ENCODE measurements at regions not wholly inside any gene's neighbourhood (a gene's known extent, or its start where the extent isn't known, plus 50 kb on each side); places are given as distances from the start of the nearest gene placed in this dataset.

DNA sequence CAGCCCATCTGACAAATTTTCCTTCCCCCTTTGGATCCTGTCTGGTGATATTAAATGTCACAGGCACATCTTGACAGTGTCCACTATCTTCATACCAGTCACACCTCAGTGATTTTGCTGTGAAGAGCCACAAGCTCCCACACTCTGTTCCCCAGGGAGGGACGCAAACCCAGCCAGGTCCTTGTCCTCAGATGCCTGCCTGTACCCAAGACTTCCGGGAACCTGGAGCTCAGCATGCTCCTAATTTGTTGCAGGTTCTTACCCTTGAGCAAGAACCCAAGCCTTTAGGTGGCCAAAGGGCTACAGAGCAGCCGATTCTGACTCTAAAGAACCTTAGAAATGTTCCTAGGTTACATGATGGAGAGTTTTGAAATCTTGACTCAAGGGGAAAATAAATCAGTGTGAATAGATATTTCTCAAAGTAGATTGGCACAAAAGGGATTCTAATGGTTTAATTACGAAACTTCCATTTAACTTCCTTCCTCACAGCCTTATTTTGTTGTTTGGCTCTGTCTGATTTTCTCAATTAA is 66.2 kb upstream of the MTHFD1L start:
- H3K9me3 ChIP-seq (ENCODE audit: control insufficient read depth, low read length): no peaks in the 10 kb centered on the region
- no peak overlapping the region for H3K4me3 ChIP-seq (ENCODE audit: low read length in 2 of 2)
- no peaks in the 10 kb centered on the region for H3K36me3 ChIP-seq (ENCODE audit: control insufficient read depth in 1 of 2, insufficient read depth in 2 of 2, low read length in 1 of 2)
- DNase-seq (no peak), ATAC-seq (ENCODE audit: low FRiP score) (peak; percentile 36)
- H3K27ac ChIP-seq (ENCODE audit: low read depth in 1 of 2, low read length in 2 of 2): no peak overlapping the region
- intact Hi-C loops (cut with DNase I): no loop called here
- H3K27me3 ChIP-seq (ENCODE audit: control insufficient read depth in 1 of 2, insufficient read depth in 2 of 2, low read length in 1 of 2): no peaks in the 10 kb centered on the region
- WGBS, 2 donors: 89 to 92% methylated on average over 4 of the region's 4 CpGs
- H3K4me1 ChIP-seq (ENCODE audit: control insufficient read depth in 1 of 2, insufficient read depth in 2 of 2, low read length in 2 of 2): no peaks in the 10 kb centered on the region

DNA sequence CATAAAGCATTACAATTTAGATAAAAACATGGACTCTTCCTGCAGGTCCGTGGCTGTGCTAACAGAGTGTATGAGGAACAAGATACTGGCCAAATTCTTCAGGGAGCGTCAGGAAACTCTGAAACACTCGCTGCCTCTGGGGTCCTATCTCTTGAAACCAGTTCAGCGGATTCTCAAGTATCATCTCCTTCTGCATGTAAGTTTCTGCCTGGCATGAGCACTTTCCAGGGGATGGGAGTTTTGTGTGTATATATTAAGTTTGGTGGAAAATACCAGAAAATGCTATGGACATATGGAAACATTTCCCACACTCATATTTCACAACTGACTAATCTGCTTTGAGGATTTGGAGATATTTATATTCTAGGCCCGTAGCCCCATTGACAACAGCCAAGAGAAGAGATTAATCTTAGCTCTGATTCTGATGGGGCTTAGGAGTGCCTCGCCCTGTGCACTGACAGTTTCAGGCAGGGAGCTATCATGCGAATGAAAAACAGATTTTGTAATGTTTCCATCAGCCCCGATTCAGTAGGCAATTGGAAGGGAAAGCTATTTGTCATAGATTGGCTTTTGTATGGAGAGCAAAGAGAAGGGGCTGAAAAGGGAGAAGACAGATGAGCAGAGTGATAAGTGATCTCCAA is 64.7 kb upstream of the MTHFD1L start:
- no peak overlapping the region for H3K27ac ChIP-seq (ENCODE audit: low read depth in 1 of 2, low read length in 2 of 2)
- intact Hi-C loops (cut with DNase I): loop anchor here in 1 of 2 donors (2.0 kb wide), 1 partner anchor 62 kb away; no protein-coding TSS in a partner anchor
- 58 to 63% methylated on average over 8 of the region's 8 CpGs for whole genome bisulfite sequencing, 2 donors
- no peak overlapping the region for H3K4me3 ChIP-seq (ENCODE audit: low read length in 2 of 2)
- no peaks in the 10 kb centered on the region for H3K9me3 ChIP-seq (ENCODE audit: control insufficient read depth, low read length)
- peak; percentile 44 for ATAC-seq (ENCODE audit: low FRiP score)
- no peaks in the 10 kb centered on the region for H3K36me3 ChIP-seq (ENCODE audit: control insufficient read depth in 1 of 2, insufficient read depth in 2 of 2, low read length in 1 of 2)
- peak in 1 of 2 donors; percentile 35 for DNase-seq
- H3K4me1 ChIP-seq (ENCODE audit: control insufficient read depth in 1 of 2, insufficient read depth in 2 of 2, low read length in 2 of 2): no peaks in the 10 kb centered on the region
- no peaks in the 10 kb centered on the region for H3K27me3 ChIP-seq (ENCODE audit: control insufficient read depth in 1 of 2, insufficient read depth in 2 of 2, low read length in 1 of 2)

DNA sequence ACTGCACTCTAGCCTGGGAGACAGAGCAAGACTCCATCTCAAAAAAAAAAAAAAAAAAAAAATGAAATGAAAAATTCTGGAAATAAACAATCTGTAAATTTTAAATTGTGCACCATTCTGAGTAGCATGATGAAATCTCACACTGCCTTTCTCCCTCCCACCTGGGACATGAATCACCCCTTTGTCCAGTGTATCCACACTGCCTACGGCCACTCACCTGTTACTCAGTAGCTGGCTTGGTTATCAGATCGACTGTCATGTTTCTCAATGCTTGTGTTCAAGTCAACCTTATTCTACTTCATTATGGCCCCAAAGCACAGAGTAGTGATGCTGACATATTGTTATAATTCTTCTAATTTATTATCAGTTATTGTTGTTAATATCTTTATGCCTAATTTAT is 58.7 kb upstream of the MTHFD1L start:
- no peaks in the 10 kb centered on the region for H3K27me3 ChIP-seq (ENCODE audit: control insufficient read depth in 1 of 2, insufficient read depth in 2 of 2, low read length in 1 of 2)
- DNase-seq (no peak), ATAC-seq (ENCODE audit: low FRiP score) (no peak)
- H3K27ac ChIP-seq (ENCODE audit: low read depth in 1 of 2, low read length in 2 of 2): no peak overlapping the region
- H3K9me3 ChIP-seq (ENCODE audit: control insufficient read depth, low read length): no peaks in the 10 kb centered on the region
- no peak overlapping the region for H3K4me3 ChIP-seq (ENCODE audit: low read length in 2 of 2)
- intact Hi-C loops (cut with DNase I): no loop called here
- H3K4me1 ChIP-seq (ENCODE audit: control insufficient read depth in 1 of 2, insufficient read depth in 2 of 2, low read length in 2 of 2): no peaks in the 10 kb centered on the region
- H3K36me3 ChIP-seq (ENCODE audit: control insufficient read depth in 1 of 2, insufficient read depth in 2 of 2, low read length in 1 of 2): peaks cover 0 to under 1% of the 10 kb centered on the region in 2 donors
- 94 to 96% methylated on average over 2 of the region's 2 CpGs for WGBS, 2 donors

DNA sequence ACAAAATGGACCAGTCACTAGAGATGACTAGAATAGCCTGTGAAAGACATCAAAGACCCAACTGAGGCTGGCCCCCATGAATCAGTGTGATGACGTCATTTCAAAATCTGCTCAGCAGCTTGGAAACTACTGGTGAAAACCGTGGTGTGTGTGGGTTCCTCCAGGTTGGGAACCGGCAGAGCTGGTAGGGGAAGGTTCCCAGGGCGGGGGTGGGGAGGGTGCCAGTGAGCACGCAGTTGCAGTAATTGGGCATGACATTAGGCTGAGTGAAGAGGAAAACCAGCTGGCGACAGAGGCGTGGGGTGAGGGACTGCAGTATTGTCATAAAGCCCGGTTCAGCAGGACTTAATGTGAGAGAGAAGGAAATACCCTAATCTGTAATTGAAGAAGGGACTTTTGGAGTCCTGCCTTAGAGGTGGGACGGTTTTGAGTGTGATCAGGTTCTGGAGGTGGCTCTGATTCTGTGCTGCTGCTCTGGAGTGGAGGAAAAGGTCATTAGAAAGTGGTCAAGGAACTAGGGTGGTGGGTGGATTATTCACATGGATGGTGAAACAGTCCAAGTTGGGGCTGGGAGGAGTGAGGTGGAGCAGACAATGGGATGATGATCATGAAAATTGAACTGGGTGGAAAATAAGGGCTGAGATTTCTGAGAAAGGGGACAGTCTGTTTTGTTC is 52.0 kb upstream of the MTHFD1L start:
- DNase-seq: no peak
- no peak for ATAC-seq (ENCODE audit: low FRiP score)
- intact Hi-C loops (cut with DNase I): loop anchor here in 1 of 2 donors (10.0 kb wide), 2 partner anchors 209 to 729 kb away; no protein-coding TSS in a partner anchor
- Histone ChIP-seq H3K9me3 (ENCODE audit: control insufficient read depth, low read length) (no peaks in the 10 kb centered on the region), H3K4me1 (ENCODE audit: control insufficient read depth in 1 of 2, insufficient read depth in 2 of 2, low read length in 2 of 2) (no peaks in the 10 kb centered on the region), H3K27ac (ENCODE audit: low read depth in 1 of 2, low read length in 2 of 2) (no peak overlapping the region), H3K27me3 (ENCODE audit: control insufficient read depth in 1 of 2, insufficient read depth in 2 of 2, low read length in 1 of 2) (no peaks in the 10 kb centered on the region), H3K36me3 (ENCODE audit: control insufficient read depth in 1 of 2, insufficient read depth in 2 of 2, low read length in 1 of 2) (peaks cover 0 to 1% of the 10 kb centered on the region in 2 donors), H3K4me3 (ENCODE audit: low read length in 2 of 2) (no peak overlapping the region)
- WGBS, 2 donors: 40 to 43% methylated on average over 9 of the region's 9 CpGs

DNA sequence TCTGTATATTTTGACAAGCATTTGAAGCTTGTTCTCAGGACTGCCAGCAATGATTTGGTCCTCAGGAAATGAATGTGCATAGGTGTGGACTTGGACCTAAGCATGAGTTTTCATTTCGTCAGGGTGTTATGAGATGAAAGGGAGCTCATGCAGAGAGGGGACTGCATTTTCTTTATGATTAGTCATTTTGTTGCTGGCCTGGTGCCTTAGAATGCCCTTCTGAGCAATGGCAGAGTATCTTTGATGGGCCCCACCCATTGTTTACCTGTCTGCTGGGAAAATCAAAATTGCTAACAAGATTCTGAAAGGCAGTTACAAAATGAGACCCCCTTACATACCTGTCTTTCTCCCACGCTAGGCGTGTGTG is 51.5 kb upstream of the MTHFD1L start:
- H3K27me3 ChIP-seq (ENCODE audit: control insufficient read depth in 1 of 2, insufficient read depth in 2 of 2, low read length in 1 of 2): no peaks in the 10 kb centered on the region
- no peak overlapping the region for H3K27ac ChIP-seq (ENCODE audit: low read depth in 1 of 2, low read length in 2 of 2)
- H3K4me3 ChIP-seq (ENCODE audit: low read length in 2 of 2): no peak overlapping the region
- intact Hi-C loops (cut with DNase I): loop anchor here (2.0 to 10.0 kb wide), 3 partner anchors 209 to 729 kb away; no protein-coding TSS in a partner anchor
- H3K36me3 ChIP-seq (ENCODE audit: control insufficient read depth in 1 of 2, insufficient read depth in 2 of 2, low read length in 1 of 2): peaks cover 0 to 1% of the 10 kb centered on the region in 2 donors
- ATAC-seq (ENCODE audit: low FRiP score) (no peak), DNase-seq (no peak)
- H3K4me1 ChIP-seq (ENCODE audit: control insufficient read depth in 1 of 2, insufficient read depth in 2 of 2, low read length in 2 of 2): no peaks in the 10 kb centered on the region
- H3K9me3 ChIP-seq (ENCODE audit: control insufficient read depth, low read length): no peaks in the 10 kb centered on the region
- WGBS, 2 donors: 63 to 71% methylated on average over 3 of the region's 3 CpGs

All from aorta (tissue), 5 donors.